Frontal cortex (tissue), 3 donors: ENCODE measurements at regions not wholly inside any gene's neighbourhood (a gene's known extent, or its start where the extent isn't known, plus 50 kb on each side); places are given as distances from the start of the nearest gene placed in this dataset.

Experiments used
- DNase-seq, 2 donors: peaks; one replicate each; pipeline ENCODE4 v3.0.0; 2012; ENCODE audit warnings: low spot score in 2 of 2
- FAIRE-seq: peaks from 2 replicates; lab custom pipeline; 2012; peaks lifted over from hg19 to GRCh38; lab: Jason Lieb, UNC
- donor health status: control.
- donor health status: control.
- donor health status: control.

DNA sequence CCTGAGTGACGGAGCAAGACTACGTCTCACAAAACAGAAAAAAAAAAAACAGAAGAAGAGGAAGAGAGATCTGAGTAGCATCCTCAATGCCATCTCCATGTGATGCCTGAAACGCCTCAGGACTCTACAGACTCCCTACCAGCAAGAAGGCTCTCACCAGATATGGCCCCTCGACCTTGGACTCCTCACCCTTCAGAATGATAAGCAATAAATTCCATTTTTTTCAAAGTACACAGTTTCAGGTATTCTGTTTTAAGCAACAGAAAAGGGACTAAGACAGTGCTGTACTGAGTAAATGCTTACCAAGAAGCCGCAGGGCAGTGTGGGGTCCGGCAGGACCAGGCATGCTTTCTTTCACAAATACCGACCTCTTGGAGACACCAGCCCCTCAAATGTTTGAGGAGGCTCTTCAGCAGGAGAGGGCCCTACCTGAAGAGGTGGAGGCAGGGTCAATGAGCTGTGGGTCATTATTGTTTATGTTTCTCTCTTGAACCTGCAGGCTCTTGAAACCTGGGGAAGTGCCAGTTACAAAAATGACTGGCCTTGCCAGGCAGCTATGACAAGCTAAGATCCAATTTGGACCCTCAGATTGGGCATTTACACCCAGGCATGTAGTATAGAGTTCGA is 204.1 kb upstream of the LYZL1 start:
- FAIRE-seq = no peak
- no peak for DNase-seq

DNA sequence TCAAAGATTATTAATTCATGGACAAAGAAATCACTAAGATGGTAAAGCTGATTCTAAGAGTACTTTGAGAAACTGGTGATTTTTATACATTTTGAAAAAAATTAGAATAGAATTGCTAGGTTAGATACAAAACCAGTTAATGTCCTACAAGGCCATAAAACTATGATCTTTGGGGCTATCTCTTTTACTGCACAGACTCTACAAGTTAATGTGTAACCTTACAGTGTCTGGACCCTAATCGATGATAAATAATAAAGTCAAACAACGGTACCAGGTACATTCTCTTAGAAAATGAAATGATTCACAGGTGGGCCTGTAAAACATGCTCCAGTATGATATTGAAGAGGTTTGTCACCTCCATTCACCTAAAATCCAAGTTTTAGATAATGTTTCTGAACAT is 199.8 kb upstream of the LYZL1 start:
- DNase-seq (no peak), FAIRE-seq (no peak)

DNA sequence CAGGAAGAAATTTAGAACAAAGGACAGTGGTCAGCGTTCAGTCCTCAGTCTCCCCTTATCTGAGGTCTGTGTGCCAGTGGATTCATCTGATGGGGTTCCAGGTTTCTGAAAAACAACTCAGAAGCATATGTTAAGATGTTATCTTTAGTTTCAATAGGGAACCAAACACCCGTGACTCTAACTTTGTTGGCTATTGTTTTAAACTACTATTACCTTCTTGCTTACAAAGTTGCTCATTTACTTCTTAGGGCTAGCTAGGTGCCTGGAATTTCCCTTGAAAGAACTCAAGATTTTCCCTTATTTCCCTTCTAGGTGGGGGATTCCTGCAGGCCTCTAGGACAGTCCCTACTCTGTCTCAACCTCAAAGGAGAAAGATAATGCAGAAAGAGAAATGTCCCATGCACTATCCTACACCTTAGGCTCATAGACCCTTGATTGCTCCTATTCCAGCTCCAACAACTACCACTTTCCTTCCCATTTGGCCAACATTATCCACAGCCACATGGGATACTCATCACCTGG is 192.5 kb upstream of the LYZL1 start:
- DNase-seq (no peak), FAIRE-seq (no peak)

DNA sequence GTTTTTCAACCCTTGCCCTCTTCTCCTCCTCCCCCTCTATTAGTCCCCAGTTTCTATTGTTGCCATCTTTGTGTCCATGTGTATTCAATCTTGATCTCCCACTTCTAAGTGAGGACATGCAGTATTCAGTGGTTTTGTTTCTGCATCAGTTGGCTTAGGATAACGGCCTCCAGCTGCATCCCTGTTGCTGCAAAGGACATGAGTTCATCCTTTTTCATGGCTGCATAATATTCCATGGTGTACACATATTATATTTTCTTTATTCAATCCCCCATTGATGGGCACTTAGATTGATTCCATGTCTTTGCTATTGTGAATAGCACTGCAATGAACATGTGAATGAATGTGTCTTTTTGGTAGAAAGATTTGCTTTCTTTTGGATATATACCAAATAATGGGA is 190.4 kb upstream of the LYZL1 start:
- no peak for DNase-seq
- FAIRE-seq = no peak

DNA sequence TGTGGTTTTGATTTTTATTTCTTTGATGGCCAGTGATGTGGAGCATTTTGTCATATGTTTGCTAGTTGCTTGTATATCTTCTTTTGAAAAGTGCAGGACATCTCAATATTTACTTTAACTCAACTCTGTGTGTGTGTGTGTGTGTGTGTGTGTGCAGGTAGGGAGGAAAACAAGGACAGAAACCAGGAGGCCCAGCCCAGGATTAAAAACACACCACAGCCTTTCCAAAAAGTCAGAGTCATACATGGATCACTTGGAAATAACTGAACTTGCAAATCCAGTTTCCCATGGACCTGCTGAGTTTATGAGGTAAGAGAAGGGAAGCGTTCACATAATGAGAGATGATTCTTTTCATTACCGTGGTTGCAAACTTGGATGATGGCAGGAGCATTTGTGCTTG is 189.9 kb upstream of the LYZL1 start:
- no peak for FAIRE-seq
- DNase-seq = no peak

DNA sequence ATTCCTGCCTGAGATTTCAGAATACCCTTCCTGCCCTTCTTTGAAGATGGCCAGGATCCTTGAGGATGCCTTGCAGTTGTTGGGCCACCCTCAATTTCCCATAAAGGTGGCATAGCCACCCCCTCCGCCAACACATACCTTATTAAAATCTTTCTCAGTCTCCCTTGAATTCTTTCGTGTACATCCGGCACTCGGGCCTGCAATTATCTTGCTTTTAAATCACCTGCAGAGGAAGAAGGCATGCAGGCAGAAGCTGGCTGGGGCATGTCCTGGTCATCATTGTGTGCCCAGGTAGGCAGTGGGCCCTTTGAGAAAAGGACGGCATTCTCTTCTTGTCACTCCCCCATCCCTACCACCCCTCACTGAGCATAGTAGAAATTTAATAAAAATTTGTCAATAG is 189.5 kb upstream of the LYZL1 start:
- DNase-seq (no peak), FAIRE-seq (no peak)

DNA sequence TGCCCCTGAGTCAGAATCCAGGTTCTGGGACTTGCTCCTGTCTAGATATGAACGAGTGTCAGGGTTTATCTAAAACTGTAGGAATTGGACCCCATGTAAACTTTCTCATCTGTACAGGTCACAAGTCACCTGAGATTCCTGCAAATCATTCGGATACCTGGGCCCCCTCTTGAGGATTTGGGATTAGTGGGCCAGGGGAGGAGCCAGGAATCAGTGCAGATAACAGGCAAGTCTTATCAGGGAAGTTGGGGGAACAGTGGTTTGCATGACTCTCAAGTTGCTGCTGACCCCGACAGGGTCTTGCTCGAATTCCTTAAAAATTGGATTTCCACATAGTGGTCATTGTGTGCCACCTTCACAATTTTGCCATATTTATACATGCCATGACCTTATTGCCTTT is 188.4 kb upstream of the LYZL1 start:
- FAIRE-seq = no peak
- no peak for DNase-seq

DNA sequence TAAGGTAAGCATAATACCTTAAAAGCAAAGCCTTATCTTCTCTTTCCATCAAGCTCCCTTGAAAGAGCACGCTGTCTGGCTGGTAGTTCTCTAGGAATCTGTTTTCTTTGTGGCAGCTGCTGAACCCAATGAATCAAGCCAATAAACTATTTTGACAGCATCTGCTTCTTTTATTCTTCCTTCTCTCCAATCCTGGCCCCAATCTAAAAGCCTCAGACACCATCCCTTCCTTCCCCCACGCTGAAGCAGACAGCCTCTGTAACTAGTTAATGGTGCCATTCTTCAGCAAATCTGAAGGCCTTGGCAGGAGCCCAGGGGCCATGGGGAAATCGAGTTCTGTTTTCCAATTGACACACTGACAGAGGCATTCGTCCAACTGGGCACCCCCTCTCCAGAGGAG is 186.6 kb upstream of the LYZL1 start:
- FAIRE-seq (no peak), DNase-seq (no peak)

DNA sequence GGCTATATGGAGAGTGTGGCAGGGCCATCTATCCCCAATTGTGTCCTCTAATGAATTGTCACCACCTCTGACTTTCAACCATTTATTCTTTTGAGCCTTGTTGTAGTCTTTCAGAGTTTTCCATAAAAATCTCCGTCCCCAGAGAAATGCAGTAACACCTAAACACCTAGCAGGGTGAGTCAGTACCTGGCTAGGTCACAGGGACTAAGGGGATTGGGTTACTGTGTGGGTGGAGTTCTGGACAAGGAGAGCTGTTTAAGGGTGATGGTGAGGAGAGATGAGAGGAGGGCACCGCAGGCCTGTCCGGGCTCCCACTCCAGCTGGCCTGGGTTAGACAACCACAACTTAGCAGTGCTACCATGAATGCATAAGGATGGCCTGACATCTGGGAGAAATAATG is 186.2 kb upstream of the LYZL1 start:
- FAIRE-seq = no peak
- no peak for DNase-seq

DNA sequence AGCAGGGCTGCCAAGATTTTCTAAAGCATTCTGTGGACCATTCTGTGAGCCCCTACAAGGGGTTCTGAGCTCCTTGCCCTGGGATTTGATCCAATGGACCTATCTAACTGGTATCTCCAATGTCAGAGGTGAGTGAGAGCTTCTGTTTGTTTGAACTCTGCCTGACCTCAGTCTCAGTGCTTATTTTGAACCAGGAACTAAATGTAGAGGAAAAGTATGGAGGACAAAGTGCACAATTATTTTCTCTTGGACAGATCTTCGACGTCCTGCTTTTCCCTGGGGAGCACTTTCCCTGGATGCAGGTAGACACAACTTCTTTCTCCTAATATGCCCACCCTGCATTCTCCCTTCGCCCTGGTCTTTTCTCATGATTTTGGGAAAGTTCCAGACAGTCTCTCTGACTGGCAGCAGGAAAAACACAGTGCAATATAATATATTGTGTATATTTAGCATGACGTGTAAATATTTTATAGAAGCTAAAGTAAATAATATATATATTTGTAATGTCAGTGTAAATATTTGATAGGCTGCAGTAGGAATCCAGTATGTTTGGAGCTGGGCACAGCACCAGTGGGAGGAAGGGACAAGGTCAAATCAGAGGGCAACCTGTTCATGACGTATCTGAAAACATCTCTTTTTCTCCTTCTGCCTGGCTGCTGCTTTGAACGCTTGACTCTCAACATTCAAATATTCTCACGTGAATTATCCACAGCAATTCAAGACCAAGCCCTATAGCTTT is 184.0 kb upstream of the LYZL1 start:
- FAIRE-seq = no peak
- no peak for DNase-seq

DNA sequence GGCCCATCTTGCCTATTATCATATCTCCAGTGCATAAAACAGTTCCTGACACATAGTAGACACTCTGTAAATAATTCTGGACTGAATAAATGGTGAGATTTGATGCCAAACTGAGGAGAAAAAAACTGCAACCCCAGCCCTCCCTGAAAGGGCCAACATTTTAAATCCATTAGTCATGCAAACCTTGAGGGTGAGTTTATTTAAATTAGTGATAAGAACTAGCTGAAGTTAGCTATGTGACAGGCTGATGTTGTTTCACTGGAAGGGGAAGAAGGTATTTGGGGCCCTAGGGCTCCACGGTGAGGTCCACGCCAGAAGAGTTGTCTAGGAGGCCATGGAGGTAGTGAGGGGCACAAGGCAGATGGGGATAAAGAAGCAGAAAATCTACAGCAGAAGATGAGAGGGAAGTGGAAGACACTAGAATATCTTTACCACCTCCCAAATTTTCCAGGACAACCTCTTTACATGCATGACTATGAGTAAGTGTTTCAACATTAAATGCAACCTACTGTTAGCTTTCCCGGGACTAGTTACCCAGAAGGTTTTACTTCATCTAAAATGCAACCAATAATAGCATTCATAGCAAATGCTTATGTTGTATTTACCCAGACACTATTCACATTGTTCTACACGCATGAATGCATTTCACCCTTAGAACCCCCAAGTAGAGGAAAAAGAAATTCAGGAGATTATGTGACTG is 183.2 kb upstream of the LYZL1 start:
- no peak for FAIRE-seq
- no peak for DNase-seq

DNA sequence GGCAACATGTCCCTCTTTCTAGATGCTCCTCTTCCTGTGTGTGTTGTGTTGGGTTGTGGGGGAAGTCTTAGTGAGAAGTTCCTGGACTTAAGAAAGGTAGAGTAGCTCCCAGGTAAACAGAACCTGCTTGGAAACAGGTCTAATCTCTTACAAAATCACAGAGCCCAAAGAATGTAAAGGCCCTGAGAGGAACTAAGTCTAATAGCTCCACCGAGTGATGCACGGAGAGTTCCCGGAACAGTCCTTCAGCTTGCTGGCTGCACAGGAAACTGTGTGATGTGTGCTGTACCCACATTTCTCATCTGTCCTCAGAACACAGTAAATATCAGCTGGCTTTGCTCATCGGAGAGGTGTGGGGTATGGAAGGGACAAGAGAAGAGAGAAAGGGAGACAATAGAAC is 182.6 kb upstream of the LYZL1 start:
- DNase-seq = no peak
- FAIRE-seq = no peak

DNA sequence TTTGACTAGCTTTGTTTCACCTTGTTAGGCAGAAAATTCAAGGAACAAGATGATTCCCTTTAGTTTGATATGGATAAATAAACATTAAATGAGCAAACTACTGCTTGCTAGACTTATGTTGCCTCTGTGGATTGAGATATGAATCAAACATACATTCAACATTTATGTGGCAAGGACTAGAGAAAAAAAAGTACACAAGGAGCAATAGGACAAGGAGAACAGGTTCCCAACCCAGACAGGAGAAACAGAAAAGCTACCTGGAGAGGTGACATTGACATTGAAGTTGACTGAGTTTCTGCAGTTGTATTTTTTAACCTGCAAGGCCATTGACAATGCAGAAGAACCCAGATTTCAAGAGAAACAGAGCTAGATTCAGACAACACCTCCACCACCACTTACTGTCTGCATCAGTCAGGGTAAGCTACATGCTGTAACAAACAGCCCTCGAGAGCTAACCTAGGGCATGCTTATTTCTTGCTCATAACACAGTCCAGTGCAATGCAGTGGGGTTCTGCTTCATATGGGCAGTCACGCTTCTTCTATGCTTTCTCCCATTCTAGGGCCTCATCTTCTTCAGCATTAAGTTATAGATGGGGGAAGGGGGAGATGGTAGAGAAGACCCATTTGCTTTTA is 180.9 kb upstream of the LYZL1 start:
- FAIRE-seq = no peak
- no peak for DNase-seq

DNA sequence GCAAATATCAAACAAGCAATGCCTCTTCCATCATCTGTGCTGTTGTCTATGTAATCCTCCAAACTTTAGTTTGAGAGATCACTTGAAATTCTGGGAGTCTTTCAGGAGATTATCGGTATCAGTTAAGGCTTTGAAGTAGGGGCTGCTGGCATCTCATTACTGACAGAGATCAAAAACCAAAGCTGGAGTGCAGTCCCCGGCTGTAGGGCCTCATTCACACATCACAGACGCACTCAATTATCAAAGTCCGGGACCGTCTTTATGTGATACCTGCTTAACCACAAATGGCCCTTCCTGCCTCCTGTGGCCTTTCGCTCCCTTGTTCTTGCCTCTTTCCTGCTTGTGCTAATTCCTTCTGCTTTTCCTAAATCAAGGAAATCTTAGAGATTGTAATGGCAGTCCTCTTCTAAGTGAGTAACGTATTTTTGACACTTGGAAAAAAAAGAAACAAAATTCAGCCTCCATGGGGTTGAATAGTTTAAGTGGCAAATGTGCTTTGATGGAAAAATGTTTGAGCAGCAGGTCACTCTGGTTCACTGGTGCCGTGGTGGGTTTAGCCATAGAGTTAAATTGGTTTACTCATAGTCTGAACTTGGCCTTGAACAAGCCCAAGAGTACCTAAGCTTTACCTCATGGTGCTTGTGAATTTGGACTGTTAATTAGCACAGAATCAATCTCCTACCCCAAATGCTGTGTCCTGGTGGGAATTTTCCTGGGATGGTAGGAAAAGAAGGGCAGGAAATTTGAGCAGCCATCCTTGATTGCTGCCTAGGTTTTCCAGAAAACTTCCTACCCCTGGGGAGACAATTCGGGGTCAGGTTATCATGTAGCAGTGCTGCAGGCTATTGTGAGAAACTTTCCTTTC is 178.9 kb upstream of the LYZL1 start:
- DNase-seq (no peak), FAIRE-seq (no peak)

DNA sequence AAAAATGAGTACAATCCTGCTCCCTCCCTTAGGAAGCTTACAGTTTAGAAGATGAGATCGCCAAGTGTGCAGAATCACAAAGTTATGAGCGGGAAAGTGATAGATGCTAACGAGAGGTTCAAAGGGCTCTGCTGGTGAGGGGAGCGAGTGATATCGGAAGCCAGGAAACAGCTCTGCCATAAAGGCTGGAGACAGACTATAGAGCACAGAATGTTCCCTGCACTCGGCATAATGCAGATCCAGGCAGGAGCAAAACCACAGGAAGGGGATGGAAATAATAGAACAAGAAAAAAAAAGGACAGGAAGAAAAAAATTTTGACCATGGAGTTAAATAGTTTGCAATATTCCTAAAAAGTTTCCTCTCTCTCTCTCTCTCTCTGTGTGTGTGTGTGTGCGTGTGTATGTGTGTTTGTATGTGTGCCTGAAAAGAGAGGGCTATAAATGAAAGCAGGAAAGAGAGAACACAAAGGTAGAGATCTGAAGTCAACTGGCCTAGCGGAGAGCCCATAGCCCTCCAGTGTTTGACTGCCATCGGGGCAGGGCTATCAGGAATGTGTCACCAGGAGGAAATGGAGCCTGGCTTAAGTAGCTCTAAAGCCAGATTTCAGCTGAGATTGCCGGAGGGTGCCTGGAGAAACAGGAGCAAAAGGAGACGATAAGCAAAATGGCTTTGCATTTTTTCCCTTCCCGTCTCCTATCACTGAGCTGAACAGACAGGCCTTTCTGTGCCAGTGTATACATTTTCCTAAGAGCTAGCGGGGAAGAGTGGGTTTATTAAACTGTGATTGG is 175.8 kb upstream of the LYZL1 start:
- DNase-seq (no peak), FAIRE-seq (no peak)

DNA sequence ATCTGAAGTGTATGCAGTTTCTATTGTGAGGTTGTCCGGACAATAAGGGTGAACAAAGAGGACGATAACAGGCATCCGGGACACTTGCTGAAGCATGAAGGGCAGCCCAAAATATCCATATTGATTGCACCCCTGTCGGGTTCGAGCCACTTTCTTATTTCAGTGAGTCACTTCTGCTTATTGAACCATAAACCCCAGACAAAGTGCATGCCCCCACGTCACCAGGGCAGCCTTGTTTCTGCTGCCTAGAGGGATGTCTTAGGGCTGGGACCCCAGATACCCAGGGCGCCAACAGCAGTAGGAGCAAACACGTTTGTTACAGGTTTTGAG is 175.3 kb upstream of the LYZL1 start:
- no peak for DNase-seq
- no peak for FAIRE-seq

DNA sequence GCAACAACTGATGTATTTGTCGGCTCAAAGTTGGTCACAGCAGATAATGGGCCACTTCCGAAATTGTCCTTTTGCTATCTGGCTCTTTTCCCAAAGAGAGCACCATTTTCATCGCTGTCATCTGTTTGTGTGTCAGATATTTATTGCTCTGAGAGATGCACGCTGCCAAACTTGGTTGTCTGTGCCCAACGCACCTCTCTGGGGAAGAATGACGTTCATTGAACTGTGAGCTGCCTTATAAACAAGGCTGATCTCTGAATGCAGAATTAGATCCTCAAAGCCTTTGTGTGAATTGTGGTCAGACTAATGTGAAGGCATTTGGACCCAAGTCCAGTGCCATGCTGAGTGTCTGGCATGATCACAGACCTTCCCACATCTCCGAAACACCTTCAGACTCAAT is 174.7 kb upstream of the LYZL1 start:
- FAIRE-seq (no peak), DNase-seq (no peak)

DNA sequence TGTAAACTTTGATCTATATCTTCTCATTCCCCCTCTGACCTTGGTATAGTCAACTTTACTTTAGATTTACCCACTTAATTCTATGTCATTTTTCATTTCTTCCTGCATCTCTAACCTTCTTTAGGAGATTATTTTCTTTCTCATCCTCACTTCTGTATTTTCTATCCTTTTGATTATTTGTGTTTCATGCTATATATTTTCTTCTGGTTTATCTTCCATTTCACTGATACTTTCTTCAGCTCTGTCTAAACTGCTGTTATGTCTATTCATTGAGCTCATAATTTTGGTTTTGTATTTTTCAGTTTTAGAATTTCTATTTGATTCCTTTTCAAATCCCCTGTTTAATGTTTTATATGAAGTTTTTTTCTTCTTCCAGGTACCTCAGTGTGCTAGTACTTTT is 171.1 kb upstream of the LYZL1 start:
- FAIRE-seq (no peak), DNase-seq (no peak)

DNA sequence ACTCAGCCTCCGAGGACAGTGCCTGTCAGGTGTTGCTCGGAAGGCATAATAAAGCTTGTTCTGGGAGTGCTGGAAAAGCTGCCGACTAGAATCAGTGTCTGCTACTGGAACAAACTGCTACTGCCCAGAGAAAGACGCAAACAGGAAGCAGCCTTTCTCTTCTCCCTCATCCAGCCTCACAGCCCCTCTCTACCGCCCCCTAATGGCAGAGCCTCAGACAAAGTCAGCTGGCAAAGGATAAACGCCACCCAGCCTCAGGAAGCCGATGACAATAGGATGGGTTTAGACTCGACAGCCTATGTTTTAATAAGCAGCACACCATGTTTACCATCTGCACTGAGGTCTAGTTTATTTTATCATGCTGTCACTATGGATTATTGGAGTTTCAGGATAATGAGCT is 169.5 kb upstream of the LYZL1 start:
- no peak for FAIRE-seq
- no peak for DNase-seq
